22Rv1 (cell line): ENCODE measurements at regions not wholly inside any gene's neighbourhood (a gene's known extent, or its start where the extent isn't known, plus 50 kb on each side); places are given as distances from the start of the nearest gene placed in this dataset.

ENCODE experiments used
- H3K27ac ChIP-seq: fragments of 450-650 bp; 2 replicates; pipeline ENCODE4 v1.5.1; 2017
- ZFX ChIP-seq: fragments of 450-650 bp; IDR thresholded peaks from 2 replicates; pipeline ENCODE4 v1.6.1; 2017; ENCODE audit warnings: antibody characterized with exemption, borderline replicate concordance
- TF ChIP-seq, protein P1 (sequence below): fragments of 450-650 bp; IDR thresholded peaks from 2 replicates; pipeline ENCODE4 v1.5.1; 2017; ENCODE audit warnings: mild to moderate bottlenecking

DNA sequence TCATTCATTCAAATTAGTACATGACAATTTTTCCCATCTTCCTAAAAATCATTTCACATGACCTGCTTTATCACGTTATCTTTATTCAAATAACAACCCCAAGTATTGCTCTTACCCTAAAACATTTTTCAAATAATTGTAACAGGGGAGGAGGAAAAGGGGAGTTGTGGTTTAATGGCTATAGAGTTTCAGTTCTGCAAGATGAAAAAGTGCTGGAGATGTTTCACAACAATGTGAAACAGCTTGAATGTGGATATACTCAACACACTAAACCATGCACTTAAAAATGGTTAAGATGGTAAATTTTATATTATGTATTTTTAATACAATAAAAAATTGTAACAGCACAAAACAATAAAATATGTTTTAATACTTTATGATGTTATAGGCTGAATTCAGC, 161.6 kb upstream of the GUCY1A2 start:
- no peak overlapping the region for H3K27ac ChIP-seq
- no peak for TF ChIP-seq ZFX
- TF ChIP-seq, protein P1, sequence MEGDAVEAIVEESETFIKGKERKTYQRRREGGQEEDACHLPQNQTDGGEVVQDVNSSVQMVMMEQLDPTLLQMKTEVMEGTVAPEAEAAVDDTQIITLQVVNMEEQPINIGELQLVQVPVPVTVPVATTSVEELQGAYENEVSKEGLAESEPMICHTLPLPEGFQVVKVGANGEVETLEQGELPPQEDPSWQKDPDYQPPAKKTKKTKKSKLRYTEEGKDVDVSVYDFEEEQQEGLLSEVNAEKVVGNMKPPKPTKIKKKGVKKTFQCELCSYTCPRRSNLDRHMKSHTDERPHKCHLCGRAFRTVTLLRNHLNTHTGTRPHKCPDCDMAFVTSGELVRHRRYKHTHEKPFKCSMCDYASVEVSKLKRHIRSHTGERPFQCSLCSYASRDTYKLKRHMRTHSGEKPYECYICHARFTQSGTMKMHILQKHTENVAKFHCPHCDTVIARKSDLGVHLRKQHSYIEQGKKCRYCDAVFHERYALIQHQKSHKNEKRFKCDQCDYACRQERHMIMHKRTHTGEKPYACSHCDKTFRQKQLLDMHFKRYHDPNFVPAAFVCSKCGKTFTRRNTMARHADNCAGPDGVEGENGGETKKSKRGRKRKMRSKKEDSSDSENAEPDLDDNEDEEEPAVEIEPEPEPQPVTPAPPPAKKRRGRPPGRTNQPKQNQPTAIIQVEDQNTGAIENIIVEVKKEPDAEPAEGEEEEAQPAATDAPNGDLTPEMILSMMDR, result no peak

DNA sequence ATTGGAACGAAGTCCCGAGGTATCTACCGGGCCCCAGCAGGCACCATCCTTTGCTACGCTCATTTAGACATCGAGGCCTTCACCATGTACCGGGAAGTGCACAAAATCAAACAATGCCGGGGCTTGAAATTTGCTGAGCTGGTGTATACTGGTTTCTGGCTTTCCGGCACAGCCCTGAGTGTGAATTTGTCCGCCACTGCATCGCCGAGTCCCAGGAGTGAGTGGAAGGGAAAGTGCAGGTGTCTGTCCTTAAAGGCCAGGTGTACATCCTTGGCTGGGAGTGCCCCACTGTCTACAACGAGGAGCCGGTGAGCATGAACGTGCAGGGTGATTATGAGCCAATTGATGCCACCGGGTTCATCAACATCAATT, 158.8 kb upstream of the GUCY1A2 start:
- no peak overlapping the region for H3K27ac ChIP-seq
- TF ChIP-seq, protein P1, result no peak
- no peak for TF ChIP-seq ZFX

DNA sequence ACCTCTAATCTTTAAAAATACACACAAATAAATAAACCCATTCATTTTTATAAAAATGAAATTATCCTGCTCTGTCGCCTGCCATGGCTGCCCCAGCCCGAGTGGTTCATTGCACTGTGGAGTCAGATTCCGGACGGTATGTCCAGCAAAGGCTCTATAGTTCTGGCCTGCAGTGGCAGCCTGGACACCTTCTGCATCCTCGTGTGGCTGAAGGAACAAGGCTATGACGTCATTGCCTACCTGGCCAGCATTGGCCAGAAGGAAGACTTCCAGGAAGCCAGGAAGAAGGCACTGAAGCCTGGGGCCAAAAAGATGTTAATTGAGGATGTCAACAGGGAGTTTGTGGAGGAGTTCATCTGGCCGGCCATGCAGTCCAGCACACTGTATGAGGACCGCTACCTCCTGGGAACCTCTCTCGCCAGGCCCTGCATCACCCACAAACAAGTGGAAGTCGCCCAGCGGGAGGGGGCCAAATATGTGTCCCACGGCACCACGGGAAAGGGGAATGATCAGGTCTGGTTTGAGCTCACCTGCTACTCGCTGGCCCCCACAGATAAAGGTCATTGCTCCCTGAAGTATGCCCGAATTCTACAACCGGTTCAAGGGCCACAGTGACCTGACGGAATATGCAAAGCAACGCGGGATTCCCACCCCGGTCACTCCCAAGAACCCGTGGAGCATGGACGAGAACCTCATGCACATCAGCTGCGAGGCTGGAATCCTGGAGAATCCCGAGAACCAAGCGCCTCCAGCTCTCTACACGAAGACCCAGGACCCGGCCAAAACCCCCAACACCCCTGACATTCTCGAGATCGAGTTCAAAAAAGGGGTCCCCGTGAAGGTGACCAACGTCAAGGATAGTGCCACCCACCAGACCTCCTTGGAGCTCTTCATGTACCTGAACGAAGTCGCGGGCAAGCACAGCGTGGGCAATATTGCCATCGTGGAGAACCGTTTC, 158.2 kb upstream of the GUCY1A2 start:
- TF ChIP-seq ZFX, result no peak
- TF ChIP-seq, protein P1, result no peak
- no peak overlapping the region for H3K27ac ChIP-seq

DNA sequence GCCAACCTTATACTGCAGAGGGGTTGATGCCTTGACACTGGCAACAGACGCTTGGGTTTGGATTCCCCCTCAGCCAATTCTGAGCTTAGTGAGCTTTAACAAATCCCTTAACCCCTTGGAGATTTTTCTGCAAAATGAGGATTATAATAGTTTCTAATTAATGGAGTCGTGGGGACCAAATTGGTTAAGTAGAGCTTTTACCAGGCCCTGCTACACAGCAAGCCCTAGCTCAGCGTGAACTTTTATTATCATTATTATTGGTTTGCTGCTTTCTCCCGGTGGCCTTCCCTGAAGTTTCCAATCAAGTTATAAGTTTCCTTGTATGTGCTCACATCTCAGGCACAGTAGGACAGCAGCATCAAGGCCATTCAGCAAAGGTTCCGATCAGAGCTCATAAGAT, 156.6 kb upstream of the GUCY1A2 start:
- H3K27ac ChIP-seq, result no peak overlapping the region
- no peak for TF ChIP-seq ZFX
- TF ChIP-seq, protein P1, result no peak

DNA sequence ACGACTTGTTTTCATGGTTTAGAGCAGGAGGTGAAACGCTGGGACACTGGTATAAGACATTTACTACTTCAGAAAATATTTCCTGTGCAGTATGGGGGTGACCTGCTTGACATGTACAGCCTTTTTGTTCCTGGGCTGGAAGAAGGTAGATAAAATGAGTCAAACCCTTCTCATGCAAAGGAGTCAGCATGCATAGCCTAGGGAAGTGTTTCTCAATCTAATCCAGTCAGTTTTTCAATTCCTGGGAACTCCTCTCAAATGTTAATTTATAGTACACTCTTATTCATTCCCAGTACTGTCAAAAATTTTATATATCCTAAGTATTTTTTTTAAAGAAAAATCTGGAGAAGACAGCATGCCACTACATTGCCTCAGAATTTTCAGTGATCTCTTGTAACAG, 154.7 kb upstream of the GUCY1A2 start:
- no peak for TF ChIP-seq ZFX
- TF ChIP-seq, protein P1, result no peak
- no peak overlapping the region for H3K27ac ChIP-seq

DNA sequence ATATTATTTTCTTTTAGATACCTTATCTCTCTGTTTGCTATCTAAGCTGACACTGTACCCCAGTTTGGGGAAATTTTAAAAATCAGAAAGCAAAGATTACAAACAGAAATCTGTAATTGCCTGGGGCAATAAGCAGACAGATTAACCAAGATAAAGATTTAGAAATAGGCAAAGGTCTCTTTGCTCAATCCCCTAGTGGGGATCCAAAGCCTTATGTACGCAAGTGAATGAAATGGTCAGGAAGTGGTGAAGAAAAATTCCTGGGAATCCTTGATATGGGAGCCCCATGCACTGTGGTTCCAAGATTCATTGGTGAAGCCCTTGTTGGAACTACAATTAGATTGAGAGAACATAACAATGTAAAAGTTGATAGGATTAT, 139.5 kb upstream of the GUCY1A2 start:
- no peak for TF ChIP-seq ZFX
- TF ChIP-seq, protein P1, result no peak

DNA sequence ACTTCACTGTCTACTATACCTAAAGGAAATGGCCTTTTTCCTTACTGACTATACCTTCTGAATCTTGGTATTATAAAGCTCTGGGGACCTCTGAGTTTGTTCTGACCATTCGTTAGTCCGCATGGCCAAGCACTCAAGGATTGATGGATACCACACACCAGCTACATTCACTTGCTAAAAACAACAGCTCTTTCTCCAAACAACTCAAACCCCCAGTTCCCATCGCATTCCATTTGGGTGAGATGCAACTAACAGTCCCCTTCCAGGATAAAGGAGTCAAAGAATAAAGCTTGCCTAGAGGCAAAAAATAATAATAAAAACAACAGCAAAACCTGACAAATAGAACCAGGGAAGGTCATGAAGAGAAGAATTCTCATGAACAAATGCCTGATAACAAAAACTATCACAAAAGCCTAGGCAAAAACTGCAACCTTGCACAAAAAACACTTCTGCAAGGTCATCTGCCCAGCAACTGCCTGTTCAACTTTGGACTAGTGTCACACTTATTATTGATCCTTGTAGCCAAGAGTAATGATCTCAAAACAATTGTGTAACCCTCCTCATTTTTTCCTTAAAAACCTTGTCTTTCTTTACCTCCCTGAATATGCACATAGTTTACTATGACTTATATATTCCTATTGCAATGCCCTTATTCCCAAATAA, 139.0 kb upstream of the GUCY1A2 start:
- no peak for TF ChIP-seq ZFX
- TF ChIP-seq, protein P1, result no peak
- peak overlapping the region; percentile 96 for H3K27ac ChIP-seq

More for the DNA sequence above, 139.5 kb upstream of the GUCY1A2 start:
- peak overlapping the region; percentile 96 for H3K27ac ChIP-seq
